GM23338 (cell line): ENCODE measurements at regions not wholly inside any gene's neighbourhood (a gene's known extent, or its start where the extent isn't known, plus 50 kb on each side); places are given as distances from the start of the nearest gene placed in this dataset.

Experiments used
- EZH2 ChIP-seq: fragments of 200-600 bp; sonication (generic); IDR thresholded peaks from one replicate; pipeline ENCODE4 v1.8.0; 2017; ENCODE audit warnings: antibody characterized with exemption, mild to moderate bottlenecking, low read depth; ENCODE audit not compliant: unreplicated experiment
- TF ChIP-seq, protein P1 (sequence below), 2 experiments: fragments of 200-600 bp in 1 of 2; sonication (generic) in 1 of 2; conservative IDR thresholded peaks; 2 replicates each; pipeline versions ENCODE4 v1.5.1 to v1.6.1; 2016 to 2017; ENCODE audit warnings: antibody characterized with exemption in 2 of 2, low read depth in 2 of 2, mild to moderate bottlenecking in 2 of 2, moderate library complexity in 1 of 2
- TF ChIP-seq, protein P2 (sequence below): IDR thresholded peaks from 2 replicates; pipeline ENCODE4 v1.6.1; 2016; ENCODE audit warnings: antibody characterized with exemption
- TF ChIP-seq, protein P3 (sequence below): IDR thresholded peaks from one replicate; pipeline ENCODE4 v1.6.1; 2018; ENCODE audit warnings: antibody characterized with exemption; ENCODE audit not compliant: unreplicated experiment

DNA sequence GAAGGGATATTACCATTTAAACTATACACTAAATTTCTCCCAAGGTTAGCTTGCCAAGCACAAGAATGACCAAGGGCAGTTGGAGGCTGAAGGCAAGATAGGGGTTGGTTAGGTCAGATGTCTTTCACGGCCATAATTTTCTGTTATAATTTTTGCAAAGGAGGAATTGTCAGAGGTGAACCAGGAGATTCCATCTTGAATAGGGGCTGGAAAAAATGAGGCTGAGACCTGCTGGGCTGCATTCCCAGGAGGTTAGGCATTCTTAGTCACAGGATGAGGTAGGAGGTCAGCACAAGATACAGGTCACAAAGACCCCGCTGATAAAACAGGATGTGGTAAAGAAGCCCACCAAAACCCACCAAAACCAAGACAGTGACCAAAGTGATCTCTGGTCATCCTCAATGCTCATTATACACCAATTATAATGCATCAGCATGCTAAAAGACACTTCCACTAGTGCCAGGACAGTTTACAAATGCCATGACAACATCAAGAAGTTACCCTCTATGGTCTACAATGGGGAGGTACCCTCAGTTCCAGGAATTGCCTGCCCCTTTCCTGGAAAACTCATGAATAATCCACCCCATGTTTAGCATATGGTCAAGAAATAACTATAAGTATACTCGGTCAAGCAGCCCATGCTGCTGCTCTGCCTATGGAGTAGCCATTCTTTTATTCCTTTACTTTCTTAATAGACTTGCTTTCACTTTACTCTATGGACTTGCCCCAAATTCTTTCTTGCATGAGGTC, 371.8 kb upstream of the SULF2 start:
- TF ChIP-seq, protein P1, sequence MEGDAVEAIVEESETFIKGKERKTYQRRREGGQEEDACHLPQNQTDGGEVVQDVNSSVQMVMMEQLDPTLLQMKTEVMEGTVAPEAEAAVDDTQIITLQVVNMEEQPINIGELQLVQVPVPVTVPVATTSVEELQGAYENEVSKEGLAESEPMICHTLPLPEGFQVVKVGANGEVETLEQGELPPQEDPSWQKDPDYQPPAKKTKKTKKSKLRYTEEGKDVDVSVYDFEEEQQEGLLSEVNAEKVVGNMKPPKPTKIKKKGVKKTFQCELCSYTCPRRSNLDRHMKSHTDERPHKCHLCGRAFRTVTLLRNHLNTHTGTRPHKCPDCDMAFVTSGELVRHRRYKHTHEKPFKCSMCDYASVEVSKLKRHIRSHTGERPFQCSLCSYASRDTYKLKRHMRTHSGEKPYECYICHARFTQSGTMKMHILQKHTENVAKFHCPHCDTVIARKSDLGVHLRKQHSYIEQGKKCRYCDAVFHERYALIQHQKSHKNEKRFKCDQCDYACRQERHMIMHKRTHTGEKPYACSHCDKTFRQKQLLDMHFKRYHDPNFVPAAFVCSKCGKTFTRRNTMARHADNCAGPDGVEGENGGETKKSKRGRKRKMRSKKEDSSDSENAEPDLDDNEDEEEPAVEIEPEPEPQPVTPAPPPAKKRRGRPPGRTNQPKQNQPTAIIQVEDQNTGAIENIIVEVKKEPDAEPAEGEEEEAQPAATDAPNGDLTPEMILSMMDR (conservative IDR thresholded peaks at IDR 0.05; ENCODE audit: low read depth in 2 of 2) = no peak
- no peak for TF ChIP-seq EZH2
- TF ChIP-seq, protein P2, sequence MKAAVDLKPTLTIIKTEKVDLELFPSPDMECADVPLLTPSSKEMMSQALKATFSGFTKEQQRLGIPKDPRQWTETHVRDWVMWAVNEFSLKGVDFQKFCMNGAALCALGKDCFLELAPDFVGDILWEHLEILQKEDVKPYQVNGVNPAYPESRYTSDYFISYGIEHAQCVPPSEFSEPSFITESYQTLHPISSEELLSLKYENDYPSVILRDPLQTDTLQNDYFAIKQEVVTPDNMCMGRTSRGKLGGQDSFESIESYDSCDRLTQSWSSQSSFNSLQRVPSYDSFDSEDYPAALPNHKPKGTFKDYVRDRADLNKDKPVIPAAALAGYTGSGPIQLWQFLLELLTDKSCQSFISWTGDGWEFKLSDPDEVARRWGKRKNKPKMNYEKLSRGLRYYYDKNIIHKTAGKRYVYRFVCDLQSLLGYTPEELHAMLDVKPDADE = no peak
- TF ChIP-seq, protein P3, sequence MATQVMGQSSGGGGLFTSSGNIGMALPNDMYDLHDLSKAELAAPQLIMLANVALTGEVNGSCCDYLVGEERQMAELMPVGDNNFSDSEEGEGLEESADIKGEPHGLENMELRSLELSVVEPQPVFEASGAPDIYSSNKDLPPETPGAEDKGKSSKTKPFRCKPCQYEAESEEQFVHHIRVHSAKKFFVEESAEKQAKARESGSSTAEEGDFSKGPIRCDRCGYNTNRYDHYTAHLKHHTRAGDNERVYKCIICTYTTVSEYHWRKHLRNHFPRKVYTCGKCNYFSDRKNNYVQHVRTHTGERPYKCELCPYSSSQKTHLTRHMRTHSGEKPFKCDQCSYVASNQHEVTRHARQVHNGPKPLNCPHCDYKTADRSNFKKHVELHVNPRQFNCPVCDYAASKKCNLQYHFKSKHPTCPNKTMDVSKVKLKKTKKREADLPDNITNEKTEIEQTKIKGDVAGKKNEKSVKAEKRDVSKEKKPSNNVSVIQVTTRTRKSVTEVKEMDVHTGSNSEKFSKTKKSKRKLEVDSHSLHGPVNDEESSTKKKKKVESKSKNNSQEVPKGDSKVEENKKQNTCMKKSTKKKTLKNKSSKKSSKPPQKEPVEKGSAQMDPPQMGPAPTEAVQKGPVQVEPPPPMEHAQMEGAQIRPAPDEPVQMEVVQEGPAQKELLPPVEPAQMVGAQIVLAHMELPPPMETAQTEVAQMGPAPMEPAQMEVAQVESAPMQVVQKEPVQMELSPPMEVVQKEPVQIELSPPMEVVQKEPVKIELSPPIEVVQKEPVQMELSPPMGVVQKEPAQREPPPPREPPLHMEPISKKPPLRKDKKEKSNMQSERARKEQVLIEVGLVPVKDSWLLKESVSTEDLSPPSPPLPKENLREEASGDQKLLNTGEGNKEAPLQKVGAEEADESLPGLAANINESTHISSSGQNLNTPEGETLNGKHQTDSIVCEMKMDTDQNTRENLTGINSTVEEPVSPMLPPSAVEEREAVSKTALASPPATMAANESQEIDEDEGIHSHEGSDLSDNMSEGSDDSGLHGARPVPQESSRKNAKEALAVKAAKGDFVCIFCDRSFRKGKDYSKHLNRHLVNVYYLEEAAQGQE = no peak
